HG03575 (cell line): ENCODE measurements at regions not wholly inside any gene's neighbourhood (a gene's known extent, or its start where the extent isn't known, plus 50 kb on each side); places are given as distances from the start of the nearest gene placed in this dataset.

ENCODE experiments used
- ATAC-seq: cut with Tn5 transposase; IDR thresholded peaks from one replicate; pipeline ENCODE4 v1.9.1; 2021; ENCODE audit not compliant: unreplicated experiment, insufficient number of reproducible peaks, low FRiP score; ENCODE audit errors: extremely low read depth

DNA sequence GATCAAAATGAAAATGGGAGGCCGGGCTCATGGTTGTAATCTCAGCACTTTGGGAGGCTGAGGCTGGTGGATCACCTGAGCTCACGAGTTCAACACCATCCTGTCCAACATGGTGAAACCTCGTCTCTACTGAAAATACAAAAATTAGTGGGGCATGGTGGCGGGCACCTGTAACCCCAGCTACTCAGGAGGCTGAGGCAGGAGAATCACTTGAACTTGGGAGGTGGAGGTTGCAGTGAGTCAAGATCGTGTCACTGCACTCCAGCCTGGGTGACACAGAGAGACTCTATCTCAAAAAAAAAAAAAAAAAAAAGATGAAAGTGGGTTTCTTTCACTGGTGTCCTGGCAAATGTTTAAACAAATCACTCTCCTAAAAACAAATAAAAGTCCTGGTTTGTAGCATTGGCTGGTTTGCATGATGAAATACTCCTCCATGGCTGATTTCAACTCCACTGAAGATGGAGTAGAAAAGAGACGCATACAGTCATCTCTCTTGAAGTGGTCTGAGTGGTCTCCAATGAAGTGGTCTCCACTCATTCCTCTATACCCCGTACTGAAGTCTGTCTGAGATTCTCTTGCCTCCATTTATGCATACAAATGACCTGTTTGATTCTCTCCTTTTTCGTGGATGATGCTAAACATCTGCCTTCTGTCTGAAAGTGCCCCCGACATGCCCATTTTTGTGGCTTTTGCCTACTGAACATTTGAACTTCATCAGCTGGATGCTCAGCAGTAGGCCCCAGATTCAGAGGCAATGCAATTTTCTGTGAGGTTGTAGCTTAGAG lies 153.0 kb upstream of the FAM20A start:
- no peak for ATAC-seq

DNA sequence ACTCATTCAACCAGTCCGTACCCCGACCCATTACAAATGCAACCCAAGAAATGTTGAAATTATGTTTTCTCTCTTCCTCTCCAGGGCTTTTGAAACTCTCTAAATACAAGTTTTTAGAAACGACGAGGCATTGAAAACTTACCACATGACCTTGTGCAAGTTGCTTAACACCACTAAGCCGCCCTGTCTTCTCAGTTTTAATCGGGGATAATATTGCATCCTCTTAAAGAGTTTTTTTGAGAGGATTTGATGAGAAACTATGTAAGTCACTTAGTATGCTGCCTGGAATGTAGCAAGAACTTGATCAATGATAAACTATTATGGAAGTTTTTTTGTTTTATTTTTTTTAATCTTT lies 149.0 kb upstream of the FAM20A start:
- ATAC-seq, result no peak

DNA sequence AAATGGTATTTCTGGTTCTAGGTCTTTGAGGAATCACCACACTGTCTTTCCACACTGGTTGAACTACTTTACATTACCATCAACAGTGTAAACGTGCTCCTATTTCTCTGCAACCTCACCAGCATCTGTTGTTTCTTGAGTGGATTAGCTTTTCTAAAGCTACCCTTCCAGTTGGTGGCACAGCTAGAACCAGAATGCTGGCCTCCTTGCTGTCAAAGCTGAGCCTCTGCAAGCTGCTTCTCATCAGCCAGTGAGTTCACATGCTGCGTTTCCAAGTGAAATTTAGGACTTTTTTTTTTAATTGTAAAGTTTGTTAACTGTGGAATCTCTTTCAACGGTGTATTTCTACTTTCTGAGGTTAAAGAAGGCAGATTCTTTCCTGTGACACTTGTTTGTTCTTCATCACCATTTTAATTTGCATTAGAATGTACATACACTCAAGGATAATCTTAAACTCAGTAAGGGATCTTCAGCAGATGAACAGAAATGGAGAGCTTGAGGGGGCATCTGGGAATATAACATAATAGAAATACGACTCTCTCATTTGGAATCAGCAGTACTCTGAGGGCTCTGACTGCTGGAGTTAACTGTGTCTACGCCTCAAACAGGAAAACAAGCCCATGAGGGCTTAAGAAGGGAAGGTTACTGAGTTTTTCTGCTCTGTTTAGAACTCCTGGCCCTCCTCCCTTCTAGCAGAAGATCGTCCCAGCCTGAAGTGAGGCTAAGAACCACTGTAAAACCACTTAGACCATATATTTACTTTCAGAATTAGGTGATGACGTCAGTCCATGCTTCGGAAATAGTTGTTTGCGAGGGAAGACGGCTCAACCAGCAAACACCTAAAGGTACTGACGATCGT lies 148.4 kb upstream of the FAM20A start:
- ATAC-seq, result no peak

DNA sequence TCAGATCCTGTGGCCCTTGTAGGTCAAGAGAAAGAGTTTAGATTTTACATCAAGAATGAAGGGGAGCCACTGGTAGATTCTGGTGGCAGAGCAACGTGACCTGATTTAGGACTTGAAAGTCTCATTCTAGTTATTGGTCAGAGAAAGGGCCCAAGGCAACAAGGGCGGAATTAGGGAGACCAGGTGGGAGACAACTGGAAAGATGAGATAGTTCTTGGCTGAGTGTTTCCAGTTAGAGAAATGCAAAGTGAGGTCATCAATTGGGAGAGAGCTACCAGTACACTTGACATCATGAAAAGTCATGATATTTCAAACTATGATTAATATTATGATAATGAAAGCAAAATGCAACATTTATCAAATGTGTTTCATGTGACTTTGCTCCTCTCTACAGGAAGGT lies 147.2 kb upstream of the FAM20A start:
- ATAC-seq, result no peak

DNA sequence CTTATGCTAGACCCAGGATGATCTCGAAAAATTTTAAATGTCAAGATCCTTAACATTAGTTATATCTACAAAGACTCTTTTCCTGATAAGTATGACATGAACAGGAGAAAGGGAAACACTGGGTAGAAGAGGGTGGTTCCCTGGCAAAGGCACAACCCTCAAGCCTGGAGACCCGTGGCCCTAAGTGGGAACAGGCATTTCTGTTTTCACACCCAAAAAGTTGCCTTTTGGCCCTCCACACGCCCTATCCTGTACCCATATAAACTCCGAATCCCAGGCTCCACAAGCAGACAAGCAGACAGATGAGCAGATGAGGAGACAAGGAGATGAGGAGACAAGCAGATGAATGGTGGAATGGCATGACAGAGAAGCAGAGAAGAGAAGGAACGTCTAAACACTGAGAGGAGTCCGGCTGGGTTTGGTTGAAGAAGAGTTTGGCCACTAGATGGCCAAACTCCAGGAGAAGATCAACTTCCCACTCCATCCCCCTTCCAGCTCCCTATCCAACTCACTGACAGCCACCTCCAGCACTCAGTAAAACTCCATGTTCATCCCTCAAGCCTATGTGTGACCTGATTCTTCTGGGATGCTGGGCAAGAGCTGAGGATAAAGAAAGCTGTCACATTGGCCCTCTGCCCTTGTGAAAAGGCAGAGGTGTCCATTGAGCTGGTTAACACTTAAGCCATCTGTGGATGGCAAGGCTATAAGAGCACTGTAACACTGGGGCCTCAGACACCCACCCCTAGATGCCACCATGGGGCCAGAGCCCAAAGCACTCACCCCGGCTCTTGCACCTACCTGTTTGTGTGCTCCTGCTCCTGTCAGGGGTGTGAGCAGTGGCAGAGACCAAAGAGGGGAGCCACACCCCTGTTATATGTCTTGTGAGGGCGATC lies 139.6 kb upstream of the FAM20A start:
- no peak for ATAC-seq

- no peak for ATAC-seq
These were observed 136.7 kb upstream of the FAM20A start for GRCh38 chr17:68737761-68738443.

DNA sequence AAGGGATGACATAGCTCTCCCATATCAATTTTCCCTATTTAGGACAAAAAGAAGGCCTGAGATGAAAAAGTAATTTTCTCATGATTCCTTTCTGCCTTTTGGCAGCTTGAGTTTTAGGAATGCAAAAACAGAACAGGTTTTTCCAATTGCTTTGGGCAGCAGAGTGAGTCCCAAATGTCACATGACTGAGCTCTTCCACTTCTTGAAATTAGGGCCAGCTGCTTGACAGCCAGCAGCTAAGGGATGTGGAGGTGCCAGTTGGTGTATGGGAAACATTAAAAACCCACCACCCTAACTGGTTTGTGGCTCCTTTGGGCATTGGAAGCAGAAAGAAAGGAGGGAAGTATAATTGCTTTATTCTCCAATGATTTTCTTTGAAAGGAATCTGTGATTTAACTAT lies 133.8 kb upstream of the FAM20A start:
- no peak for ATAC-seq

DNA sequence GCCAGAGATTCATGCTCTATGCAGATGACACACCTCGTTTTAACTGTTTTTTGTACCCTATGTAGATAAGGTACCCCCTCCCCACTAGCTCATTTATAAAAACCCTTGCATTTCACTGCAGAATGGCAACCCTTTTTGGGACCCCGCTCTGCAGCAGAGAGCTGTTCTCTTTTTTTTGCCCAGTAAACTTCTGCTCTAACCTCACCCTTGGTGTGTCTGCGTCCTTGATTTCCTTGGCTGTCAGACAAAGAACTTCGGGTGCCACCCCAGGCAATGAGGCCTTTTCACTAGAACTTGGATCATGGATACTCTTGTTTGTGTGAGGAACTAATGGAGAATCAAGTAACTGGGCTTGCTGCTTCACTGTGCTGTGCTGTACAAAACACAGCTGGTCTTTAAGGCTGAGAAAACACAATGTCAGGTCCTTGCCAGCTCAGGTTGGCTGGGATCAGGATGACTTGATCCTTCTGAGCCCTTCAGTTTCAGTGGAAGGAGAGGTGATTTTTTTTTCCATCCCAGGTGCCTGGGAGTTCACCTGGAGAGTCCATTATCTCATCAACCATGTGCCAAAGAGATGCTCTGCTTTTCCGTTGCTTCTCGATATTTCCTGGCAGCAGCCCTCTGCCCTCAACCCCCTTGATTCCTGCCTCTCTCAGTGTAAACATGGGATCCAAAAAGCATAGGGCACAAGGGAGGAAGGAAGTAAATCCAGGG lies 133.2 kb upstream of the FAM20A start:
- ATAC-seq, result no peak

DNA sequence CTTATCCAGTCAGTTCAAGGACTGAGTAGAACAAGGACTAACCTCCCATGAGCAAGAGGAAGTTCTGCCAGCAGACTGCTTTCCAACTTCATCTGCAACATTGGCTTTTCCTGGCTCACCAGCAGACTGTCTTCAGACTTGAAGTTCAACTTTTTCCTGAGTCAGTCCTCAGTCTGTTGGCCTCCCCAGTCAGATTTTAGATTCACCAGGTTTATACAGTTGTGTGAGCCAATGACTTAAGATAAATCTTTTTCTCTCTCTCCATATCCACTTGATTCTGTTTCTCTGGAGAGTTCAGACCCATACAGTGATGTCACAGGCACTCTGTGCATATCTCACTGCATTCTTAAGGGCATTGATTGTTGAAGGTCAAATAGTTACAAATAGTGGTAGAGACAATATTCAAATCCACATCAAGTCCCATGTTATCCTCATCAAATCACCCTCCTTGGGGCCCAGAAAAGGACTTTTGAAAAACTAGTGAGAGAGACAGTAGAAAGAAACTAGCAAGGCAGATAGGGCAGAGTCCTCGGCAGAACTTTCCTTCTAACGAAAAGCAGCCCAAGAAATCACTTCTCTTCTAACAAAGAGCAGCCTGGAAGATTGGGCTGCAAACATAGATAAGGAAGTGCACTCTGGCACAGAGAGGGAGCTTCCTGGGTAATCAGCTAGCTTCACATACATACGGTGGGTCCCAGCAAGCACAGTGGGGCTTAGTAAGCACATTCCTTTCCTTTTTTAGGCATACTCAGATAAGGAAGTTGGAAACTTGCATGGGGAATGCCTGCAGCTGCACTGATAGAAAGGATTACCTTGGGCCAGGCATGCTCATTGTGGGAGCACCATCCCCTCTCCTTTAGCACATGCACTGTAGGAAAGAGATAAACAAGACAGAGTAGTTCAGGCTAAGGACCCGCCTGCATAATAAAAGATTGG lies 132.3 kb upstream of the FAM20A start:
- ATAC-seq, result no peak

GRCh38 chr17:68732301-68732749 lies 131.2 kb upstream of the FAM20A start:
- ATAC-seq, result no peak

- no peak for ATAC-seq
These were observed 130.3 kb upstream of the FAM20A start for GRCh38 chr17:68731465-68731864.

DNA sequence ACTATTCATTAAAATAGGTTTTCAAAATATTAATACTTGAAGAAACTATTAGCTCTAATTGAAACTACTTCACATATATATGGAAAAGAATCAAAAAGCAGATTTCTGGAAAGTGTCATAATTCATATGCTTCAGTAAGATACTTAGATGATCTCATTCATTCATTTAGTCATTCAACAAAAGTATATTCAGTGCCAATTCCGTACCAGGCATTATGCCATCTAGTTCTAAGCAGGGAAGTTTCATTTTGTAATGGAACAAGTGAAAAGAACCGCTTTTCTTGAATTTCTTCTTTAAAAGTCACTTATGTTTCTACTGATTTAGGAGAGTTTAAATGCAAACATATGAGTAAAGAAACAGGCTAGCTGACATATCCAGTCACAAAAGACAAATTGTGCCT lies 118.3 kb upstream of the FAM20A start:
- no peak for ATAC-seq

DNA sequence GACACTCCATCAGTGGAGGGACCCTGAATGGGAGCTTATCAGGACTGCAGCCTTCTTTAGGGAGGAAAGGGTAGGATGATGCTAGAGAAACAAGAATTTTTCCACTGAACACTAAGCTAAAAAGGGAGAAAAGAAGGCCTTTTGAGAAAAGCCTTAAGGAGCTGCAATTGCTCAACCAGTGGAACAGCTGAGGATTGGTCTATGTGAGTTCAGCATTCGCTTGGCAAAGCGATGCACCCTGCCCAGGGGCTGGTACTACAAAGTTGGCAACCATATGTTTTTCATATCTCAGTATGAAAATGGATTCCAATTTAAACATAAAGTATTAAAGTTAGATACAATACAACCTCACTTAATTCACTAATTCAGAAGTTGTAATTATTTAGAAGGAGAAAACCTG lies 117.8 kb upstream of the FAM20A start:
- no peak for ATAC-seq

- ATAC-seq, result no peak
These were observed 117.3 kb upstream of the FAM20A start for GRCh38 chr17:68718465-68718864.

DNA sequence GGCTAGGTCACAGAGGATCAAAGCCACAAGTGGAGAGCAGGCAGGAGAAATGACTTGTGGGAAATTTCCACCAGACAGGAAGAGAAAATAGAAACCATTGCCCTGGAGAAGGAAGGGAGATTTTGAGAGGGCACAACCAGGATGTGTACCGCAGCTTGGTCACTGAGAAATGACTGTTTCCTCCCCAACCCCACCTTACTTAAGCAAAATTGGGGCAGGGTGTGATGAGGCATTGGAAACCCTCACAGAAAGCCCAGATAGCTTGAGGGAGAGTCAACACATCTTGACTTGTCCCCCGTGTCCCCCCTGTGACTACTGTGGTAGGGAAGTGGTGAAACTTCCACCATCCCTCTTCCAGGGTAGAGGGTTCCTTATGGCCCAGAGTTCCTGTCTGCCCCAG lies 113.5 kb upstream of the FAM20A start:
- ATAC-seq, result no peak

DNA sequence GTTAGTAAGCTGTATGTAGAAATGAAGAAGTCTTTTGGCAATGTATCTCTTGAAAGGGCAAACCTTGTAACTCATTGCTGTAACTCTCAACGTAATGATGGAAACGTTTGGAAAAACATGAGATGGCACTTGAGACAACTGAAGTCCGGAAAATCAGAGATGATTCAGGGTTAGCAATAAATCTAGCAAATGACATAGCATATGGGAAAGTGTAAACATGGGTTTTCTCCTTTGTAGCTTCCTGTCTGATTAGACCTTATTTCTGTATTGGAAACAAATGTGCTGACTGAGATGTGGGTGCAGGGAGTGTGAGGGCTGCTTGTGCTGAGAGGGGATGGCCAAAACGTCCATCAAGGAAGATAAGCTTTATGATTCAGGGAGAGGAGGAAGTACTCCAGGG lies 110.7 kb upstream of the FAM20A start:
- no peak for ATAC-seq

- no peak for ATAC-seq
These were observed 109.8 kb upstream of the FAM20A start for GRCh38 chr17:68710976-68711375.
